ENCODE measurements at regions not wholly inside any gene's neighbourhood (a gene's known extent, or its start where the extent isn't known, plus 50 kb on each side); places are given as distances from the start of the nearest gene placed in this dataset.

DNA sequence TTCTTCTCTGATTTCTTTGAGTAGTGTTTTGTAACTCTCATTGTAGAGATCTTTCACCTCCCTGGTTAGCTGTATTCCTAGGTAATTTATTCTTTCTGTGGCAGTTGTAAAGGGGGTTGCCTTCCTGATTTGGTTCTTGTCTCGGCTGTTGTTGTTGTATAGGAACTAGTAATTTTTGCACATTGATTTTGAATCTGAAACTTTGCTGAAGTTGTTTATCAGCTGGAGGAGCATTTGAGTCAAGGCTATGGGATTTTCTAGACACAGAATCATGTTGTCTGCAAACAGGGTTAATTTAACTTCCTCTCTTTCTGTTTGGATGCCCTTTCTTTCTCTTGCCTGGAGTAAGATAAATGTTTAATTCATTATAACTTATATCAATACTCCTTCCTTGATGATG lies 86.4 kb downstream of the OLIG3 start:
- Histone ChIP-seq H3K9me3 (no peaks in the 10 kb centered on the region), H3K36me3 (no peaks in the 10 kb centered on the region), H3K4me1 (peaks cover 0 to 3% (median 0%) of the 10 kb centered on the region in 3 donors), H3K27ac (no peak overlapping the region), H3K4me3 (no peak overlapping the region), H3K27me3 (no peaks in the 10 kb centered on the region)
- TF ChIP-seq, protein P1, sequence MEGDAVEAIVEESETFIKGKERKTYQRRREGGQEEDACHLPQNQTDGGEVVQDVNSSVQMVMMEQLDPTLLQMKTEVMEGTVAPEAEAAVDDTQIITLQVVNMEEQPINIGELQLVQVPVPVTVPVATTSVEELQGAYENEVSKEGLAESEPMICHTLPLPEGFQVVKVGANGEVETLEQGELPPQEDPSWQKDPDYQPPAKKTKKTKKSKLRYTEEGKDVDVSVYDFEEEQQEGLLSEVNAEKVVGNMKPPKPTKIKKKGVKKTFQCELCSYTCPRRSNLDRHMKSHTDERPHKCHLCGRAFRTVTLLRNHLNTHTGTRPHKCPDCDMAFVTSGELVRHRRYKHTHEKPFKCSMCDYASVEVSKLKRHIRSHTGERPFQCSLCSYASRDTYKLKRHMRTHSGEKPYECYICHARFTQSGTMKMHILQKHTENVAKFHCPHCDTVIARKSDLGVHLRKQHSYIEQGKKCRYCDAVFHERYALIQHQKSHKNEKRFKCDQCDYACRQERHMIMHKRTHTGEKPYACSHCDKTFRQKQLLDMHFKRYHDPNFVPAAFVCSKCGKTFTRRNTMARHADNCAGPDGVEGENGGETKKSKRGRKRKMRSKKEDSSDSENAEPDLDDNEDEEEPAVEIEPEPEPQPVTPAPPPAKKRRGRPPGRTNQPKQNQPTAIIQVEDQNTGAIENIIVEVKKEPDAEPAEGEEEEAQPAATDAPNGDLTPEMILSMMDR (IDR thresholded peaks at IDR 0.05), result no peak
- no peak for TF ChIP-seq POLR2A (IDR thresholded peaks at IDR 0.05)
- intact Hi-C loops (cut with DNase I), result no loop called here
- 75 to 100% methylated on average over 1 of the region's 1 CpG for WGBS, 2 donors
- DNase-seq, result no peak

- Histone ChIP-seq H3K4me1 (no peaks in the 10 kb centered on the region), H3K27ac (no peak overlapping the region), H3K9me3 (no peaks in the 10 kb centered on the region), H3K36me3 (no peaks in the 10 kb centered on the region), H3K4me3 (no peak overlapping the region), H3K27me3 (no peaks in the 10 kb centered on the region)
- intact Hi-C loops (cut with DNase I), result no loop called here
- no peak for DNase-seq
- TF ChIP-seq, protein P1 (IDR thresholded peaks at IDR 0.05), result no peak
- TF ChIP-seq POLR2A (IDR thresholded peaks at IDR 0.05), result no peak
Observed at GRCh38 chr6:137405806-137406205, 88.4 kb downstream of the OLIG3 start.

DNA sequence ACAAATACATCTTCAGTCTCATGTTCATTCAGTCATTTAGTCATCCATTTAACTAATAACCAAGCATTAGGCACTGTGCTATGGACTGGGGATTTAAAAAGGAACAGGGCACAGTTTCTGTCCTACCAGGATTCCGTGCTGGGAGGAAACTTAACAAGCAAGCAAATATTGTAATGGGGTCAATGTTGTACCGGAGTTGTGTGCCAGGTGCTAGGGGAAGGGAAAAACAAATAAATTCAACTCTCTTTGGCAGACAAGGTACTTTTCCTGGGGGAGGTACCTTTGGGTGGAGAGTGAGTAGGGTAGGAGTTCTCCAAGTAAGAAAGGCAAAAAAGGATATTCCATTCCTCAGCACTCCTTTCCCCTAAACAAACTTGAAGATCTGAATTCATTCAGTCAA lies 90.3 kb downstream of the OLIG3 start:
- Histone ChIP-seq H3K4me3 (no peak overlapping the region), H3K9me3 (no peaks in the 10 kb centered on the region), H3K36me3 (no peaks in the 10 kb centered on the region), H3K4me1 (no peaks in the 10 kb centered on the region), H3K27me3 (no peaks in the 10 kb centered on the region), H3K27ac (no peak overlapping the region)
- intact Hi-C loops (cut with DNase I), result no loop called here
- DNase-seq, result no peak
- TF ChIP-seq, protein P1 (IDR thresholded peaks at IDR 0.05), result no peak
- TF ChIP-seq POLR2A (IDR thresholded peaks at IDR 0.05), result no peak
- 89% methylated on average over 2 of the region's 2 CpGs for WGBS, 2 donors

GRCh38 chr6:137403443-137403842 lies 90.8 kb downstream of the OLIG3 start:
- 72 to 89% methylated on average over 5 to 6 of the region's 6 CpGs for WGBS, 2 donors
- Histone ChIP-seq H3K9me3 (no peaks in the 10 kb centered on the region), H3K27me3 (no peaks in the 10 kb centered on the region), H3K36me3 (no peaks in the 10 kb centered on the region), H3K27ac (no peak overlapping the region), H3K4me1 (no peaks in the 10 kb centered on the region), H3K4me3 (no peak overlapping the region)
- no peak for DNase-seq
- intact Hi-C loops (cut with DNase I), result no loop called here
- TF ChIP-seq, protein P1 (IDR thresholded peaks at IDR 0.05), result no peak
- TF ChIP-seq POLR2A (IDR thresholded peaks at IDR 0.05), result no peak

DNA sequence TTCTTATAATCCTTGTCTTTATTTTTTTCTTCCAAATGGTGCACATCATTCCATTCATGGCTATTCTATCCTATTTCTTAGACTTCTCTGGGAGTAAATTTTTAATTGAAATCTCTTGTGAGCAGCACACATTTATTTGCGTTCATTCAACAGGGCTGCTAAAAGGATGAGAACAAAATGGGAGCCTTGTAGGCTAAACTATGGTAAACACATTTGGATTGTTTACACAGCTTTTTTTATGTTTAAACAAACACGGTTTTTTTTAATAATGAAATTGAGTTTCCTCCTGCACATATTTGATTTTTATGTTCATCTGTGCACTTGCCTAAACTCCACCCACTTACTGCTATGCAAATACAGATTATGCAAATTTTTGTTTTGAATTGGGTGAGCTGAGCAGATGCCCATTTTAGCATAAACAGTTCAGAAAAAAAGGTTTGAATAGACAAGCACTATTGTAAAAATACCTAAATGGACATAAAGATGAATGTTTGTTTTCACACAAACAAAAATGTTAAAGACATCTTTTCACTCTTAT lies 92.0 kb downstream of the OLIG3 start:
- 59 to 71% methylated on average over 2 of the region's 2 CpGs for WGBS, 2 donors

More for the DNA sequence above, 92.0 kb downstream of the OLIG3 start:
- intact Hi-C loops (cut with DNase I), result no loop called here
- H3K9me3 ChIP-seq, result no peaks in the 10 kb centered on the region
- no peak overlapping the region for H3K4me3 ChIP-seq
- H3K4me1 ChIP-seq, result no peaks in the 10 kb centered on the region
- TF ChIP-seq, protein P1 (IDR thresholded peaks at IDR 0.05), result no peak
- no peak for TF ChIP-seq POLR2A (IDR thresholded peaks at IDR 0.05)
- H3K27me3 ChIP-seq, result no peaks in the 10 kb centered on the region
- H3K36me3 ChIP-seq, result no peaks in the 10 kb centered on the region
- DNase-seq, result no peak
- no peak overlapping the region for H3K27ac ChIP-seq

Data from esophagus squamous epithelium (tissue), 5 donors.